Lower lobe of right lung (tissue), 2 donors: ENCODE measurements at regions not wholly inside any gene's neighbourhood (a gene's known extent, or its start where the extent isn't known, plus 50 kb on each side); places are given as distances from the start of the nearest gene placed in this dataset.

Source experiments
- ATAC-seq, 2 donors: fragments of 200-7000 bp; cut with Tn5 transposase; one replicate each; pipeline ENCODE4 v1.9.1; 2020 to 2022; ENCODE audit warnings: mild to moderate bottlenecking in 2 of 2, moderate library complexity in 2 of 2
- DNase-seq: peaks from one replicate; pipeline ENCODE4 v3.0.0-alpha.2; 2020
- H3K27ac ChIP-seq: fragments of 200-600 bp; one replicate; pipeline ENCODE4 v1.8.0; 2022
- H3K27me3 ChIP-seq: fragments of 200-600 bp; one replicate; pipeline ENCODE4 v1.8.0; 2022; ENCODE audit warnings: low read depth
- H3K36me3 ChIP-seq: fragments of 200-600 bp; one replicate; pipeline ENCODE4 v1.8.0; 2022; ENCODE audit warnings: mild to moderate bottlenecking
- H3K4me1 ChIP-seq: fragments of 200-600 bp; one replicate; pipeline ENCODE4 v1.8.0; 2022
- H3K4me3 ChIP-seq: fragments of 200-600 bp; one replicate; pipeline ENCODE4 v1.8.0; 2022; ENCODE audit warnings: mild to moderate bottlenecking
- H3K9me3 ChIP-seq: fragments of 200-600 bp; one replicate; pipeline ENCODE4 v1.8.0; 2022
- intact Hi-C: fragments of 100-400 bp; cut with DNase I; formaldehyde crosslinking; loops from one replicate; pipeline ENCODE4 v1.11.0; 2022
- TF ChIP-seq, protein P1 (sequence below): fragments of 200-600 bp; IDR thresholded peaks from one replicate; pipeline ENCODE4 v1.8.0; 2022; ENCODE audit warnings: antibody characterized with exemption, mild to moderate bottlenecking
- donor health status: DM: no; HTN: yes; CAD: no; lungs with severe emphysema.

DNA sequence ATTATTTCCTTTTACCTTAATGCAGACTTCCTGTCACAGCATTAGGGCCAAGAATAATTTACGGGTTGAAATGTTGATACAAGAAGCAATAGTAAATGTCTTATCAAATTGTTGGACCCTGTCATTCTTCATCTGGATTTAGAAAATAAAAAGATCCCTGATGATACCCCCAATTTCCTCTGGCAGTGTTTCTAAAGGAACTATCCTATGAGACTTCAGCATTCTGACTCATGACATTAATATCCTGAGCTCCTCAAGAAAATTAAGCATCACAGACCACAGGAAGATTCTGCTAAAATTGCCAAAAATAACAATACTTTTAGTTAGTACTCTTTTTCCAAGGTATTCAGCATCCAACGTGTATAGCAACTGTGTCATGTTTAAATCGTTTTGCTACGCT, 490.5 kb upstream of the ANKRD30A start:
- Histone ChIP-seq H3K27me3 (no peaks in the 10 kb centered on the region), H3K4me1 (no peaks in the 10 kb centered on the region), H3K36me3 (no peaks in the 10 kb centered on the region), H3K4me3 (no peak overlapping the region), H3K27ac (no peak overlapping the region), H3K9me3 (no peaks in the 10 kb centered on the region)
- TF ChIP-seq, protein P1, sequence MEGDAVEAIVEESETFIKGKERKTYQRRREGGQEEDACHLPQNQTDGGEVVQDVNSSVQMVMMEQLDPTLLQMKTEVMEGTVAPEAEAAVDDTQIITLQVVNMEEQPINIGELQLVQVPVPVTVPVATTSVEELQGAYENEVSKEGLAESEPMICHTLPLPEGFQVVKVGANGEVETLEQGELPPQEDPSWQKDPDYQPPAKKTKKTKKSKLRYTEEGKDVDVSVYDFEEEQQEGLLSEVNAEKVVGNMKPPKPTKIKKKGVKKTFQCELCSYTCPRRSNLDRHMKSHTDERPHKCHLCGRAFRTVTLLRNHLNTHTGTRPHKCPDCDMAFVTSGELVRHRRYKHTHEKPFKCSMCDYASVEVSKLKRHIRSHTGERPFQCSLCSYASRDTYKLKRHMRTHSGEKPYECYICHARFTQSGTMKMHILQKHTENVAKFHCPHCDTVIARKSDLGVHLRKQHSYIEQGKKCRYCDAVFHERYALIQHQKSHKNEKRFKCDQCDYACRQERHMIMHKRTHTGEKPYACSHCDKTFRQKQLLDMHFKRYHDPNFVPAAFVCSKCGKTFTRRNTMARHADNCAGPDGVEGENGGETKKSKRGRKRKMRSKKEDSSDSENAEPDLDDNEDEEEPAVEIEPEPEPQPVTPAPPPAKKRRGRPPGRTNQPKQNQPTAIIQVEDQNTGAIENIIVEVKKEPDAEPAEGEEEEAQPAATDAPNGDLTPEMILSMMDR, result no peak
- DNase-seq, result no peak
- intact Hi-C loops, result no loop called here
- ATAC-seq, result no peak

DNA sequence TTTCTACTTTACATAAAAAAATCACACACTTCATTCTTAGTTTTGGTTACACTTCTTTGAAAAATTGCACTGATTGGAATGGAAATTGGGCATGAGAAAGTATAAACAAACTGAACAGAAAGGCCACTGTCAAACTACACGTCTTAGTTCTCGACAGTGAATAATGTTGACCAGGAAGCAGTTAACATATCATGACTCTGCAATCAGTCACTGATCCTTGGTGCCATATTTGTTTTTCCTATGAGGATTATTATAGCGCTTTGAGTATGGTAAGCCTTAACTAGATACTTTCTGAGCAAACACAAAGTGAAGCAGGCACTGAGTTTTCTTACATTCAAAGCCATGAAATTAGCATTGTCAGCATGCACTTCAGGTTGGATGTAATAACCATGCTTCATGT, 495.1 kb upstream of the ANKRD30A start:
- Histone ChIP-seq H3K4me1 (no peaks in the 10 kb centered on the region), H3K9me3 (no peaks in the 10 kb centered on the region), H3K27me3 (no peaks in the 10 kb centered on the region), H3K36me3 (no peaks in the 10 kb centered on the region), H3K4me3 (no peak overlapping the region), H3K27ac (no peak overlapping the region)
- intact Hi-C loops, result no loop called here
- no peak for DNase-seq
- TF ChIP-seq, protein P1, result no peak
- ATAC-seq, result no peak

DNA sequence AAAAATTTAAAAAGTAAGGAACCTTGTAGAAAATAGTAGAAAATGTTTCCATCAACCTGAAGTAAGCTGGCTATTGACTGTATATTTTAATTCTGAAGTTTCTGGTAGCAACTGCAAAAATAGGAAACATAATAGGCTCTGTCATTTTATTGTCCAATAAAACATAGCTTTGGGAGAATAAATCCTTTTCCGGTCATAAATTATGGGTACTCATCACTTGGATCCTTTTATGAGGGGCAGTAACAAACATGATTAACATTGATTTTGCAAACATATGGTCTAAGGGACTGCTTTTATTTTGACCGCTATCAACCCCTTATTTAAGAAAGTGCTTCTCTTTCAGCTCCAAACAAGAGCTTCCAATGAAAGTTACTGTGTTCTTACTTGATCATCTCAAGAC, 495.9 kb upstream of the ANKRD30A start:
- no peak overlapping the region for H3K27ac ChIP-seq
- H3K4me3 ChIP-seq, result no peak overlapping the region
- H3K36me3 ChIP-seq, result no peaks in the 10 kb centered on the region
- intact Hi-C loops, result no loop called here
- no peaks in the 10 kb centered on the region for H3K27me3 ChIP-seq
- DNase-seq (no peak), ATAC-seq (no peak)
- TF ChIP-seq, protein P1, result no peak
- H3K9me3 ChIP-seq, result no peaks in the 10 kb centered on the region
- H3K4me1 ChIP-seq, result no peaks in the 10 kb centered on the region

DNA sequence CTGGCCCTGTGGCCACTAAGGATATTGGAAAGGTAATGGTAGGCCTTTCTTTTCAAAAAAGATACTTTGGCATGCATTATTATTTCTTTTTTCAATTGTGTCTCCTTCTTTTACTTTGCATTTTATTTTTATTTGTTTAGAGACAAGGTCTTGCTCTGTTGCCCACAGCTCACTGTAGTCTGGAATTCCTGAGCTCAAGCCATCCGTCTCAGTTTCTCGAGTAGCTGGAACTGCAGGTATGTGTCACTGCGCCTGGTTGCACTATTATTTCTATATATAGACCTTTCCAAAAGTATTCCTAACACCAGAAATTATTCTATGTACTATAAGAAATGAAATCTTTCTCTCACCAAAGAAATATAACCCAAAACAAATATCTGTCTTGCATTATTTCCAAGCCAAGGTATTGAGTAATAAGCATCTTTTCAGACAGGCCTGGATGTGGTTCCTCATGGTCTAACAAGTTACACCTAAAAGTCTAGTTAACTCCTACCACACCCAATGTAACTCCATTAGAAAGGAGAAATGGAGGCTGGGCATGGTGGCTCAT, 500.8 kb upstream of the ANKRD30A start:
- no peaks in the 10 kb centered on the region for H3K4me1 ChIP-seq
- H3K27me3 ChIP-seq, result no peaks in the 10 kb centered on the region
- no peaks in the 10 kb centered on the region for H3K9me3 ChIP-seq
- H3K36me3 ChIP-seq, result no peaks in the 10 kb centered on the region
- intact Hi-C loops, result no loop called here
- no peak for ATAC-seq
- no peak overlapping the region for H3K27ac ChIP-seq
- no peak overlapping the region for H3K4me3 ChIP-seq
- DNase-seq, result no peak
- TF ChIP-seq, protein P1, result no peak

DNA sequence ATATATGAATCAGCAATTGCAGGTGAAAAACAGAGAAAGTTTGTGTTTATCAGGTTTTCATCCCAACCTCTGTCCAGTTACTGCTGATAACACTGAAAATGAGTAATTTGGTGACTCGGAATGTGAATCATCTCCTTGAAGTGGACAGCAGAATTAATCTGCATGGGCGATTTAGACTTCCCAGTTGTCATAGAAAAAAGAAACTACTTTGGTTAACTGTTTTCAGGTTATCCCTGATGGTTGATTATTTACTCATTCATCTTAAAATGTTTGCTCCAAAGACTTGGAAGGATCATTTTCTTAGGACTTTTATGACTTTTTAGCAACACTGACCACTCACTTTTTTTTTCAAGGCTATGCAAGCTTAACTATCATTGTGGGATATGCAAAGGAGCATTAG, 504.1 kb upstream of the ANKRD30A start:
- TF ChIP-seq, protein P1, result no peak
- Histone ChIP-seq H3K36me3 (no peaks in the 10 kb centered on the region), H3K27ac (no peak overlapping the region), H3K27me3 (no peaks in the 10 kb centered on the region), H3K4me1 (no peaks in the 10 kb centered on the region), H3K4me3 (no peak overlapping the region), H3K9me3 (no peaks in the 10 kb centered on the region)
- intact Hi-C loops, result no loop called here
- DNase-seq (no peak), ATAC-seq (no peak)

DNA sequence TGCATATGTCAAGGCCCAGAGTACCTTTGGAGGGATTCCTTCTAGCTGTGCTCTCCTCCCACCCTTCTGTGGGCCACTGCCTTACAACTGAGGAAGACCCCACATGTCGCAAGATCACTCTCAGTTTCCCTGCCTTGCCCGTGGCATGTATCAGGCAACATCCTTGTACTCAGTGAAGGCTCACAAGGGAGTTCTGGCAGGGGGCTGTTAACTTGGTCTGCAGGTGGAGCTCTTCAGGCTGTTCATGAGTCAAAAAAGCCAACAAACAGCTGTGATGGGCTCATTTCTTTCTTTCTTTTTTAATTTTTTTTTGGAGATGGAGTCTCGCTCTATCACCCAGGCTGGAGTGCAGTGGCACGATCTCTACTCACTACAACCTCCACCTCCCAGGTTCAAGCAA, 513.0 kb upstream of the ANKRD30A start:
- ATAC-seq (no peak), DNase-seq (no peak)
- no peaks in the 10 kb centered on the region for H3K9me3 ChIP-seq
- no peaks in the 10 kb centered on the region for H3K4me1 ChIP-seq
- no peak overlapping the region for H3K27ac ChIP-seq
- TF ChIP-seq, protein P1, result no peak
- H3K27me3 ChIP-seq, result no peaks in the 10 kb centered on the region
- no peaks in the 10 kb centered on the region for H3K36me3 ChIP-seq
- intact Hi-C loops, result no loop called here
- no peak overlapping the region for H3K4me3 ChIP-seq
